WTC11 (cell line): ENCODE measurements at regions not wholly inside any gene's neighbourhood (a gene's known extent, or its start where the extent isn't known, plus 50 kb on each side); places are given as distances from the start of the nearest gene placed in this dataset.

Experiments
- ATF3 ChIP-seq: sonication (generic); formaldehyde crosslinking; conservative IDR thresholded peaks from 2 replicates; pipeline ENCODE4 v1.8.1; 2022; ENCODE audit warnings: mild to moderate bottlenecking, missing genetic modification reagents
- ETV6 ChIP-seq: sonication (generic); formaldehyde crosslinking; IDR thresholded peaks from 2 replicates; pipeline ENCODE4 v1.8.1; 2022; ENCODE audit warnings: mild to moderate bottlenecking, missing genetic modification reagents
- IRF2 ChIP-seq: sonication (generic); formaldehyde crosslinking; IDR thresholded peaks from 2 replicates; pipeline ENCODE4 v1.8.0; 2022; ENCODE audit warnings: low read depth, missing genetic modification reagents, borderline replicate concordance
- NFYB ChIP-seq: sonication (generic); formaldehyde crosslinking; conservative IDR thresholded peaks from 2 replicates; pipeline ENCODE4 v1.8.0; 2022; ENCODE audit warnings: low read depth, missing genetic modification reagents
- OVOL2 ChIP-seq: fragments of 250-450 bp; sonication (Bioruptor Pico); IDR thresholded peaks from 2 replicates; pipeline ENCODE4 v1.9.0; 2021; ENCODE audit warnings: mild to moderate bottlenecking, borderline replicate concordance
- TEAD1 ChIP-seq: sonication (generic); formaldehyde crosslinking; IDR thresholded peaks from 2 replicates; pipeline ENCODE4 v1.8.0; 2022; ENCODE audit warnings: mild to moderate bottlenecking, missing genetic modification reagents
- USF2 ChIP-seq: sonication (generic); formaldehyde crosslinking; IDR thresholded peaks from 2 replicates; pipeline ENCODE4 v1.8.1; 2023; ENCODE audit warnings: mild to moderate bottlenecking, missing genetic modification reagents, moderate library complexity
- TF ChIP-seq, protein P1 (sequence below): fragments of 200-600 bp; IDR thresholded peaks from 2 replicates; pipeline ENCODE4 v1.8.0; 2022; ENCODE audit warnings: antibody characterized with exemption
- TF ChIP-seq, protein P2 (sequence below): sonication (generic); formaldehyde crosslinking; IDR thresholded peaks from 2 replicates; pipeline ENCODE4 v1.8.1; 2023; ENCODE audit warnings: mild to moderate bottlenecking, missing genetic modification reagents, moderate library complexity
- TF ChIP-seq, protein P3 (sequence below): sonication (generic); formaldehyde crosslinking; IDR thresholded peaks from 2 replicates; pipeline ENCODE4 v1.8.1; 2023; ENCODE audit warnings: mild to moderate bottlenecking, missing genetic modification reagents

DNA sequence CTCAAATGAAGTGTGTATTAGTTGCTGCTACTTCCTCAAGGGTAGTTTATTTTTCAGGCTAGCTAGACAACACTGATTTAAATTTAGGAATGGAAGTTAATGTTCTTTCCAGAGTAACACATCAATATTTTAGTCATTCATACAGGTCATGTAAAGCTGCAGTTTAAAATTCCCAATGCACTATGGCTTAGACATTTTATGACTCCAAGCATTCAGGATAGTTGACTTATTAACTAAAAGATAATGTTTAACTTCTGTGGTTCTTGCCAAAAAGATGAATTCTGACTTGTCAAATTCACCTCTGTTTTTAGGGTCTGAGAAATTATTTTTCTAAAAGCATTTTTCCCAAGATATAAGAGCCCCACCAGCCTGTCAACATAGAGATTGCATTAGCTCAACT, 131.9 kb downstream of the TFPI2 start:
- TF ChIP-seq, protein P1, sequence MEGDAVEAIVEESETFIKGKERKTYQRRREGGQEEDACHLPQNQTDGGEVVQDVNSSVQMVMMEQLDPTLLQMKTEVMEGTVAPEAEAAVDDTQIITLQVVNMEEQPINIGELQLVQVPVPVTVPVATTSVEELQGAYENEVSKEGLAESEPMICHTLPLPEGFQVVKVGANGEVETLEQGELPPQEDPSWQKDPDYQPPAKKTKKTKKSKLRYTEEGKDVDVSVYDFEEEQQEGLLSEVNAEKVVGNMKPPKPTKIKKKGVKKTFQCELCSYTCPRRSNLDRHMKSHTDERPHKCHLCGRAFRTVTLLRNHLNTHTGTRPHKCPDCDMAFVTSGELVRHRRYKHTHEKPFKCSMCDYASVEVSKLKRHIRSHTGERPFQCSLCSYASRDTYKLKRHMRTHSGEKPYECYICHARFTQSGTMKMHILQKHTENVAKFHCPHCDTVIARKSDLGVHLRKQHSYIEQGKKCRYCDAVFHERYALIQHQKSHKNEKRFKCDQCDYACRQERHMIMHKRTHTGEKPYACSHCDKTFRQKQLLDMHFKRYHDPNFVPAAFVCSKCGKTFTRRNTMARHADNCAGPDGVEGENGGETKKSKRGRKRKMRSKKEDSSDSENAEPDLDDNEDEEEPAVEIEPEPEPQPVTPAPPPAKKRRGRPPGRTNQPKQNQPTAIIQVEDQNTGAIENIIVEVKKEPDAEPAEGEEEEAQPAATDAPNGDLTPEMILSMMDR = no peak
- no peak for TF ChIP-seq OVOL2 (CRISPR knock-in tag)
- no peak for TF ChIP-seq TEAD1
- TF ChIP-seq, protein P2, sequence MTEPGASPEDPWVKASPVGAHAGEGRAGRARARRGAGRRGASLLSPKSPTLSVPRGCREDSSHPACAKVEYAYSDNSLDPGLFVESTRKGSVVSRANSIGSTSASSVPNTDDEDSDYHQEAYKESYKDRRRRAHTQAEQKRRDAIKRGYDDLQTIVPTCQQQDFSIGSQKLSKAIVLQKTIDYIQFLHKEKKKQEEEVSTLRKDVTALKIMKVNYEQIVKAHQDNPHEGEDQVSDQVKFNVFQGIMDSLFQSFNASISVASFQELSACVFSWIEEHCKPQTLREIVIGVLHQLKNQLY = no peak
- no peak for TF ChIP-seq ETV6 (CRISPR knock-in tag)
- TF ChIP-seq, protein P3, sequence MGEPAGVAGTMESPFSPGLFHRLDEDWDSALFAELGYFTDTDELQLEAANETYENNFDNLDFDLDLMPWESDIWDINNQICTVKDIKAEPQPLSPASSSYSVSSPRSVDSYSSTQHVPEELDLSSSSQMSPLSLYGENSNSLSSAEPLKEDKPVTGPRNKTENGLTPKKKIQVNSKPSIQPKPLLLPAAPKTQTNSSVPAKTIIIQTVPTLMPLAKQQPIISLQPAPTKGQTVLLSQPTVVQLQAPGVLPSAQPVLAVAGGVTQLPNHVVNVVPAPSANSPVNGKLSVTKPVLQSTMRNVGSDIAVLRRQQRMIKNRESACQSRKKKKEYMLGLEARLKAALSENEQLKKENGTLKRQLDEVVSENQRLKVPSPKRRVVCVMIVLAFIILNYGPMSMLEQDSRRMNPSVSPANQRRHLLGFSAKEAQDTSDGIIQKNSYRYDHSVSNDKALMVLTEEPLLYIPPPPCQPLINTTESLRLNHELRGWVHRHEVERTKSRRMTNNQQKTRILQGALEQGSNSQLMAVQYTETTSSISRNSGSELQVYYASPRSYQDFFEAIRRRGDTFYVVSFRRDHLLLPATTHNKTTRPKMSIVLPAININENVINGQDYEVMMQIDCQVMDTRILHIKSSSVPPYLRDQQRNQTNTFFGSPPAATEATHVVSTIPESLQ (CRISPR knock-in tag) = no peak
- no peak for TF ChIP-seq ATF3 (CRISPR knock-in tag)
- TF ChIP-seq NFYB (CRISPR knock-in tag) = no peak
- TF ChIP-seq USF2 (CRISPR knock-in tag) = no peak
- TF ChIP-seq IRF2 = no peak
